ENCODE measurements at regions not wholly inside any gene's neighbourhood (a gene's known extent, or its start where the extent isn't known, plus 50 kb on each side); places are given as distances from the start of the nearest gene placed in this dataset.

GRCh38 chr10:4725917-4726606, 99.9 kb upstream of the AKR1E2 start:
- no peak for TF ChIP-seq CTCF (IDR thresholded peaks at IDR 0.05; ENCODE audit: low read depth, low read length)
- no peak for TF ChIP-seq POLR2A (IDR thresholded peaks at IDR 0.05; ENCODE audit: extremely low read depth, insufficient read length)

All from NB4 (cell line).